ENCODE measurements at regions not wholly inside any gene's neighbourhood (a gene's known extent, or its start where the extent isn't known, plus 50 kb on each side); places are given as distances from the start of the nearest gene placed in this dataset.

DNA sequence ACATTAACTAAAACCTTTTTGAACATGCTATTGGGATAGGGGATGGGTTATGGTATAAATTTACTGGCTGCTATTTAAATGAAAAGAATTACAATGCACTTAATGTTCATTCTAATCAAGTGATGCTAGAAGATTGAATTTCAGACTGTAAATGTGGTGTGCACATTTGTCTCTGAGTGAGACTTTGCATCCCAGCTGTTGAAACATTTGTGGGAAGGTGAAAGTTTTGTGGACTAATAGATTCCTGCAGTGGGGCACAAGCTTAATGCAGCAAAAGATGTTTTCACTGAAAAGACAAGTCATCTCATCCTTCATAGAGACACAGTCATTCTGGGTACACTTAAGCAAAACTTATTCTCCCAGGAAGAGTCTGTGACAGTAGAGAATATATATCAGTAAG is 323.6 kb downstream of the NFIB start:
- Histone ChIP-seq H3K9ac (ENCODE audit: extremely low read depth, insufficient read length, low read length) (no peak overlapping the region), H3K9me3 (ENCODE audit: control insufficient read depth, low read depth, low read length) (no peaks in the 10 kb centered on the region), H3K56ac (ENCODE audit: insufficient read length, low read depth, low read length) (no peak overlapping the region), H2BK120ac (ENCODE audit: low read depth, low read length, poor library complexity, severe bottlenecking) (no peak overlapping the region), H4K20me1 (ENCODE audit: control insufficient read depth, insufficient read depth, insufficient read length) (no peaks in the 10 kb centered on the region), H4K8ac (replicated peaks; ENCODE audit: insufficient read length, low read depth, low read length) (no peak overlapping the region), H2BK15ac (ENCODE audit: low read depth, low read length) (no peak overlapping the region), H3K4ac (ENCODE audit: low read depth, low read length) (no peak overlapping the region), H3T11ph (ENCODE audit: low read length) (no peak overlapping the region), H2AFZ (ENCODE audit: low read length) (no peak overlapping the region), H3K4me1 (ENCODE audit: insufficient read depth, low read length) (no peaks in the 10 kb centered on the region), H3K23me2 (ENCODE audit: insufficient read length, low read depth, low read length, poor library complexity, severe bottlenecking) (no peaks in the 10 kb centered on the region), H3K27ac (ENCODE audit: insufficient read length, low read depth, low read length) (no peak overlapping the region), H4K5ac (ENCODE audit: insufficient read length, low read depth, low read length) (no peak overlapping the region), H4K91ac (ENCODE audit: insufficient read length, low read depth, low read length) (no peak overlapping the region), H3K79me2 (ENCODE audit: insufficient read depth, low read length) (no peaks in the 10 kb centered on the region), H3K18ac (ENCODE audit: insufficient read length, low read depth, low read length) (no peak overlapping the region), H3K14ac (ENCODE audit: insufficient read depth, low read length) (no peak overlapping the region), H2BK20ac (ENCODE audit: low read depth, low read length, poor library complexity, severe bottlenecking) (no peak overlapping the region), H3K27me3 (ENCODE audit: insufficient read depth, low read length) (no peaks in the 10 kb centered on the region), H3K23ac (ENCODE audit: insufficient read length, low read depth, low read length) (no peak overlapping the region), H2BK12ac (ENCODE audit: insufficient read length, low read depth, low read length) (no peak overlapping the region), H2AK5ac (ENCODE audit: insufficient read length, low read length) (no peak overlapping the region), H3K4me2 (ENCODE audit: insufficient read depth, insufficient read length, low read length) (no peak overlapping the region), H3K79me1 (ENCODE audit: insufficient read depth, low read depth, low read length, poor library complexity, severe bottlenecking) (no peaks in the 10 kb centered on the region), H2BK5ac (ENCODE audit: insufficient read length, low read length) (no peak overlapping the region)
- Mint-ChIP-seq H3K9me3 (peaks cover 0 to 7% of the 10 kb centered on the region in 2 experiments; a peak in 2 of 5 replicates), H3K4me1 (peaks cover 0 to 4% of the 10 kb centered on the region in 2 experiments; a peak in 1 of 4 replicates), H3K27me3 (ENCODE audit: low read depth) (no peaks in the 10 kb centered on the region), H3K4me3 (no peak overlapping the region), H3K36me3 (ENCODE audit: insufficient read depth in 1 of 3, low read depth in 3 of 3) (peaks cover 0 to 4% (median 0%) of the 10 kb centered on the region in 3 experiments; a peak in 2 of 7 replicates), H3K27ac (no peak overlapping the region)
- DNase-seq: no peak
- TF ChIP-seq, protein P1, sequence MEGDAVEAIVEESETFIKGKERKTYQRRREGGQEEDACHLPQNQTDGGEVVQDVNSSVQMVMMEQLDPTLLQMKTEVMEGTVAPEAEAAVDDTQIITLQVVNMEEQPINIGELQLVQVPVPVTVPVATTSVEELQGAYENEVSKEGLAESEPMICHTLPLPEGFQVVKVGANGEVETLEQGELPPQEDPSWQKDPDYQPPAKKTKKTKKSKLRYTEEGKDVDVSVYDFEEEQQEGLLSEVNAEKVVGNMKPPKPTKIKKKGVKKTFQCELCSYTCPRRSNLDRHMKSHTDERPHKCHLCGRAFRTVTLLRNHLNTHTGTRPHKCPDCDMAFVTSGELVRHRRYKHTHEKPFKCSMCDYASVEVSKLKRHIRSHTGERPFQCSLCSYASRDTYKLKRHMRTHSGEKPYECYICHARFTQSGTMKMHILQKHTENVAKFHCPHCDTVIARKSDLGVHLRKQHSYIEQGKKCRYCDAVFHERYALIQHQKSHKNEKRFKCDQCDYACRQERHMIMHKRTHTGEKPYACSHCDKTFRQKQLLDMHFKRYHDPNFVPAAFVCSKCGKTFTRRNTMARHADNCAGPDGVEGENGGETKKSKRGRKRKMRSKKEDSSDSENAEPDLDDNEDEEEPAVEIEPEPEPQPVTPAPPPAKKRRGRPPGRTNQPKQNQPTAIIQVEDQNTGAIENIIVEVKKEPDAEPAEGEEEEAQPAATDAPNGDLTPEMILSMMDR (conservative IDR thresholded peaks at IDR 0.05): no peak
